H1 (cell line): ENCODE measurements at regions not wholly inside any gene's neighbourhood (a gene's known extent, or its start where the extent isn't known, plus 50 kb on each side); places are given as distances from the start of the nearest gene placed in this dataset.

ENCODE experiments used
- CTCF ChIA-PET: fragments of 300-600 bp; sonication (Branson Sonifier 250); formaldehyde crosslinking; loops from one replicate; lab custom pipeline; 2021; ENCODE audit not compliant: partially characterized antibody; lab: Charles Lee
- POLR2A ChIA-PET: fragments of 300-600 bp; sonication (Branson Sonifier 250); formaldehyde crosslinking; loops from one replicate; lab custom pipeline; 2021; ENCODE audit warnings: inconsistent platforms; ENCODE audit not compliant: partially characterized antibody; lab: Charles Lee
- DNase-seq, 2 experiments: peaks; one replicate each; pipeline versions ENCODE4 v3.0.0 to v3.0.0-alpha.2; 2010 to 2022; ENCODE audit warnings: low spot score in 2 of 2, low read depth in 1 of 2, mixed read lengths in 1 of 2
- FAIRE-seq: peaks from 2 replicates; lab custom pipeline; 2011; peaks lifted over from hg19 to GRCh38; lab: Jason Lieb, UNC
- H2AFZ ChIP-seq: 2 replicates; pipeline ENCODE4 v1.8.1; 2012; ENCODE audit warnings: low read length, inconsistent platforms
- H2AK5ac ChIP-seq: 2 replicates; pipeline ENCODE4 v1.6.1; 2013; ENCODE audit warnings: low read depth, low read length
- H2BK120ac ChIP-seq: replicated peaks from 2 replicates; pipeline ENCODE3; 2013; ENCODE audit warnings: low read depth, low read length, inconsistent platforms
- H2BK12ac ChIP-seq: 2 replicates; pipeline ENCODE4 v1.6.1; 2013; ENCODE audit warnings: low read depth, low read length
- H2BK15ac ChIP-seq: 2 replicates; pipeline ENCODE4 v1.6.1; 2013; ENCODE audit warnings: low read length
- H2BK20ac ChIP-seq: 2 replicates; pipeline ENCODE4 v1.6.1; 2013; ENCODE audit warnings: low read length
- H2BK5ac ChIP-seq: 2 replicates; pipeline ENCODE4 v1.6.1; 2013; ENCODE audit warnings: low read depth, low read length
- H3K14ac ChIP-seq: 2 replicates; pipeline ENCODE4 v1.6.1; 2013; ENCODE audit warnings: inconsistent platforms; ENCODE audit not compliant: insufficient read length
- H3K18ac ChIP-seq: 2 replicates; pipeline ENCODE4 v1.6.1; 2013; ENCODE audit warnings: low read length; ENCODE audit errors: extremely low read depth
- H3K23ac ChIP-seq: 2 replicates; pipeline ENCODE4 v1.6.1; 2013; ENCODE audit warnings: inconsistent platforms; ENCODE audit not compliant: insufficient read length
- H3K23me2 ChIP-seq: 2 replicates; pipeline ENCODE4 v1.6.1; 2013; ENCODE audit warnings: low read depth, low read length
- H3K27ac ChIP-seq: 2 replicates; pipeline ENCODE4 v1.6.1; 2011; ENCODE audit warnings: low read depth, low read length, inconsistent platforms
- H3K27me3 ChIP-seq, 4 experiments: replicated peaks in 1 of 4; 1 replicate in 1 of 4; 2 replicates in 3 of 4; pipeline versions ENCODE4 v1.6.1 to v1.8.1; 2011 to 2013; ENCODE audit warnings: low read length in 3 of 4, mild to moderate bottlenecking in 3 of 4, inconsistent platforms in 2 of 4, mixed read lengths in 2 of 4, moderate library complexity in 1 of 4; ENCODE audit not compliant: control insufficient read depth in 3 of 4, insufficient read depth in 3 of 4; ENCODE audit errors: extremely low read depth in 1 of 4
- H3K36me3 ChIP-seq, 4 experiments: 2 replicates each; pipeline versions ENCODE4 v1.6.1 to v1.8.1; 2011 to 2013; ENCODE audit warnings: mild to moderate bottlenecking in 4 of 4, low read length in 3 of 4, moderate library complexity in 2 of 4, control low read depth in 1 of 4, inconsistent platforms in 1 of 4; ENCODE audit not compliant: insufficient read depth in 4 of 4, control insufficient read depth in 2 of 4
- H3K4ac ChIP-seq: replicated peaks from 2 replicates; pipeline ENCODE3; 2013; ENCODE audit warnings: low read length, low read depth, mixed read lengths, inconsistent platforms; ENCODE audit not compliant: insufficient read length
- H3K4me1 ChIP-seq, 4 experiments: replicated peaks in 1 of 4; 1 replicate in 1 of 4; 2 replicates in 3 of 4; pipeline versions ENCODE4 v1.6.1 to v1.8.1; 2011 to 2013; ENCODE audit warnings: low read length in 3 of 4, inconsistent platforms in 2 of 4, mixed read lengths in 1 of 4; ENCODE audit not compliant: insufficient read depth in 4 of 4, control insufficient read depth in 3 of 4
- H3K4me2 ChIP-seq, 2 experiments: 2 replicates each; pipeline versions ENCODE4 v1.6.1 to v1.8.1; 2011 to 2013; ENCODE audit warnings: low read depth in 2 of 2, low read length in 2 of 2, control low read depth in 1 of 2, inconsistent platforms in 1 of 2, mild to moderate bottlenecking in 1 of 2; ENCODE audit not compliant: insufficient read depth in 1 of 2
- H3K4me3 ChIP-seq, 4 experiments: fragments of 200-600, 300-600 bp in 1 of 4; sonication (generic), shearing (Covaris generic), sonication (Bioruptor Twin) in 1 of 4; 2 replicates each; pipeline versions ENCODE4 v1.5.1 to v1.8.1; 2011 to 2016; ENCODE audit warnings: low read length in 4 of 4, low read depth in 3 of 4, control low read depth in 2 of 4, inconsistent platforms in 2 of 4, mild to moderate bottlenecking in 2 of 4, mixed read lengths in 1 of 4, moderate library complexity in 1 of 4; ENCODE audit not compliant: insufficient read depth in 2 of 4; ENCODE audit errors: extremely low read depth in 1 of 4
- H3K56ac ChIP-seq: replicated peaks from 2 replicates; pipeline ENCODE3; 2013; ENCODE audit warnings: low read depth, mild to moderate bottlenecking, mixed read lengths, low read length, inconsistent platforms; ENCODE audit not compliant: insufficient read length
- H3K79me1 ChIP-seq: 2 replicates; pipeline ENCODE4 v1.6.1; 2013; ENCODE audit warnings: low read depth, low read length, control low read depth
- H3K79me2 ChIP-seq, 2 experiments: 2 replicates each; pipeline versions ENCODE4 v1.6.1 to v1.8.1; 2012 to 2013; ENCODE audit warnings: low read length in 2 of 2, mild to moderate bottlenecking in 2 of 2, inconsistent platforms in 1 of 2; ENCODE audit not compliant: insufficient read depth in 2 of 2, control insufficient read depth in 1 of 2
- H3K9ac ChIP-seq, 4 experiments: replicated peaks in 1 of 4; 1 replicate in 1 of 4; 2 replicates in 3 of 4; pipeline versions ENCODE4 v1.6.1 to v1.8.1; 2011 to 2013; ENCODE audit warnings: low read depth in 3 of 4, low read length in 3 of 4, control low read depth in 2 of 4, mild to moderate bottlenecking in 2 of 4, moderate library complexity in 2 of 4, inconsistent platforms in 1 of 4; ENCODE audit errors: extremely low read depth in 1 of 4
- H3K9me3 ChIP-seq, 2 experiments: 2 replicates each; pipeline versions ENCODE4 v1.6.1 to v1.8.1; 2012 to 2013; ENCODE audit warnings: mild to moderate bottlenecking in 2 of 2, moderate library complexity in 2 of 2, control low read depth in 1 of 2, inconsistent platforms in 1 of 2, low read depth in 1 of 2, low read length in 1 of 2, mixed read lengths in 1 of 2; ENCODE audit not compliant: insufficient read depth in 2 of 2
- H4K20me1 ChIP-seq, 2 experiments: replicated peaks in 1 of 2; 2 replicates each; pipeline versions ENCODE3 to v1.8.1; 2011 to 2013; ENCODE audit warnings: inconsistent platforms in 2 of 2, low read length in 2 of 2, mild to moderate bottlenecking in 1 of 2; ENCODE audit not compliant: insufficient read depth in 2 of 2, control insufficient read depth in 1 of 2
- H4K5ac ChIP-seq: 2 replicates; pipeline ENCODE4 v1.6.1; 2013; ENCODE audit warnings: low read length, low read depth, mixed read lengths, inconsistent platforms; ENCODE audit not compliant: insufficient read length
- H4K8ac ChIP-seq: 2 replicates; pipeline ENCODE4 v1.8.0; 2013; ENCODE audit warnings: mild to moderate bottlenecking, moderate library complexity, low read length, inconsistent platforms; ENCODE audit not compliant: insufficient read depth; ENCODE audit errors: extremely low read depth
- H4K91ac ChIP-seq: replicated peaks from 2 replicates; pipeline ENCODE3; 2013; ENCODE audit warnings: low read length, mixed read lengths, inconsistent platforms; ENCODE audit not compliant: insufficient read length
- BACH1 ChIP-seq: IDR thresholded peaks from 2 replicates; pipeline ENCODE4 v1.6.1; 2012; ENCODE audit warnings: low read length, improper control_type of control experiment
- BRCA1 ChIP-seq: IDR thresholded peaks from 2 replicates; pipeline ENCODE4 v1.6.1; 2012; ENCODE audit warnings: low read depth, low read length, improper control_type of control experiment
- CHD2 ChIP-seq: IDR thresholded peaks from 2 replicates; pipeline ENCODE4 v1.6.1; 2012; ENCODE audit warnings: low read length, improper control_type of control experiment
- EZH2 ChIP-seq: fragments of 200-600 bp; sonication (generic); IDR thresholded peaks from 2 replicates; pipeline ENCODE4 v1.7.1; 2012; ENCODE audit warnings: low read depth, mild to moderate bottlenecking, moderate library complexity, low read length, inconsistent platforms; ENCODE audit not compliant: severe bottlenecking
- JUN ChIP-seq: IDR thresholded peaks from 2 replicates; pipeline ENCODE4 v1.6.1; 2011; ENCODE audit warnings: low read depth, mild to moderate bottlenecking, improper control_type of control experiment, low read length
- JUND ChIP-seq: IDR thresholded peaks from 2 replicates; pipeline ENCODE4 v1.6.1; 2011; ENCODE audit warnings: mild to moderate bottlenecking, improper control_type of control experiment, low read length
- KDM1A ChIP-seq: fragments of 200-600, 300-600 bp; sonication (generic); IDR thresholded peaks from 2 replicates; pipeline ENCODE4 v1.7.1; 2016; ENCODE audit warnings: mild to moderate bottlenecking, low read length, borderline replicate concordance
- KDM5A ChIP-seq: fragments of 200-600 bp; IDR thresholded peaks from 2 replicates; pipeline ENCODE4 v1.7.1; 2012; ENCODE audit warnings: mild to moderate bottlenecking, low read length, inconsistent platforms, mixed read lengths
- NRF1 ChIP-seq: IDR thresholded peaks from 2 replicates; pipeline ENCODE4 v1.6.1; 2011; ENCODE audit warnings: mild to moderate bottlenecking, low read depth, low read length, improper control_type of control experiment
- PHF8 ChIP-seq: fragments of 200-600 bp; sonication (generic); conservative IDR thresholded peaks from 2 replicates; pipeline ENCODE4 v1.7.1; 2012; ENCODE audit warnings: low read depth, mild to moderate bottlenecking, inconsistent platforms, low read length, moderate library complexity
- RFX5 ChIP-seq: IDR thresholded peaks from 2 replicates; pipeline ENCODE4 v1.6.1; 2011; ENCODE audit warnings: low read depth, low read length, improper control_type of control experiment, borderline replicate concordance
- SIX5 ChIP-seq: IDR thresholded peaks from 2 replicates; pipeline ENCODE4 v1.6.1; 2011; ENCODE audit warnings: mild to moderate bottlenecking, low read depth, low read length
- SP2 ChIP-seq: IDR thresholded peaks from 2 replicates; pipeline ENCODE4 v1.6.1; 2012; ENCODE audit warnings: mild to moderate bottlenecking, low read length, inconsistent platforms
- SRF ChIP-seq: IDR thresholded peaks from 2 replicates; pipeline ENCODE4 v1.6.1; 2011; ENCODE audit warnings: mild to moderate bottlenecking, low read depth, low read length, moderate library complexity
- TAF1 ChIP-seq: IDR thresholded peaks from 2 replicates; pipeline ENCODE4 v1.6.1; 2011; ENCODE audit warnings: mild to moderate bottlenecking, low read depth, low read length
- WGBS, 2 experiments: shearing (Covaris generic) in 1 of 2; methylation state at CpG; one replicate each; pipeline versions ENCODE4 v1.1.6 to v1.1.7; 2013 to 2015; ENCODE audit warnings: low lambda C conversion rate in 2 of 2, mixed read lengths in 2 of 2, inconsistent platforms in 1 of 2, low coverage in 1 of 2, missing lambda C conversion rate in 1 of 2; ENCODE audit not compliant: insufficient replicate concordance in 2 of 2, insufficient coverage in 1 of 2, insufficient read length in 1 of 2; ENCODE audit errors: extremely low coverage in 1 of 2, missing lambda C conversion rate in 1 of 2; 5-methylcytosine and 5-hydroxymethylcytosine counted together
- TF ChIP-seq, protein P1 (sequence below): IDR thresholded peaks from 2 replicates; pipeline ENCODE4 v1.6.1; 2012; ENCODE audit warnings: inconsistent platforms

DNA sequence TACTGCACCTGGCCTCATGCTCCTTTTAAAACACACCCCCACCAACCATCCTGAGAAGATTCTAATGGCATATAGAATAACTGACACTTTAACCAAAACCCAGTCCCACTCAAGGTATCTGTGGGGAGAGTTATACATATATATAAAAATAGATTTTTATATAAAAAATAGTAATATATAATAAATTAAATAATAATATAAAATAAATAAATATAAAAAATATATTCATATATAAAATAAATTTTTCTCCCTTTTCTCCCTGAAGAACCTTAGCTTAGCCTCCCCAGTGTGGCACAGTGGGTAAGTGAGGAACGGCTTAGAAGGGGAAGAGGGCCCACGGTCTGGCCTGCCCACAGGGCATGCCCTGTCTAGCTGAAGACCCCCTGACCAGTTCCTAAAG, 51.1 kb upstream of the SSBP2 start:
- CTCF ChIA-PET: interaction anchor here (0.7 kb wide), 1 partner anchor 8 kb away, joined by 3 read pairs; no protein-coding TSS in a partner anchor
- 100% methylated on average over 2 of the region's 2 CpGs; no CpG with 5 or more reads in 1 of the 2 experiments for WGBS, 2 experiments
- H3K79me1 ChIP-seq: no peaks in the 10 kb centered on the region
- POLR2A ChIA-PET: no interaction called here
- H2BK120ac ChIP-seq: no peak overlapping the region
- H3K23me2 ChIP-seq: peaks cover 3% of the 10 kb centered on the region; the same call in 1 of the 2 replicates
- no peak overlapping the region for H2BK12ac ChIP-seq
- H4K5ac ChIP-seq: no peak overlapping the region
- no peak overlapping the region for H2BK15ac ChIP-seq
- no peak overlapping the region for H3K4me3 ChIP-seq
- DNase-seq (no peak), FAIRE-seq (no peak)
- H4K20me1 ChIP-seq: no peaks in the 10 kb centered on the region
- H2BK20ac ChIP-seq: no peak overlapping the region
- no peak overlapping the region for H3K9ac ChIP-seq
- H3K4me2 ChIP-seq: no peak overlapping the region
- no peak overlapping the region for H2BK5ac ChIP-seq
- no peaks in the 10 kb centered on the region for H3K27me3 ChIP-seq
- no peak overlapping the region for H3K18ac ChIP-seq
- H3K9me3 ChIP-seq: no peaks in the 10 kb centered on the region
- peaks cover 0 to 3% (median 0%) of the 10 kb centered on the region in 4 experiments; a peak in 1 of 7 replicates for H3K4me1 ChIP-seq
- no peak overlapping the region for H2AK5ac ChIP-seq
- no peaks in the 10 kb centered on the region for H3K36me3 ChIP-seq
- H4K8ac ChIP-seq: no peak overlapping the region
- no peaks in the 10 kb centered on the region for H3K79me2 ChIP-seq
- H3K4ac ChIP-seq: no peak overlapping the region
- no peak overlapping the region for H3K23ac ChIP-seq
- H3K27ac ChIP-seq: no peak overlapping the region
- H2AFZ ChIP-seq: no peak overlapping the region
- H4K91ac ChIP-seq: no peak overlapping the region
- no peak overlapping the region for H3K56ac ChIP-seq
- no peak overlapping the region for H3K14ac ChIP-seq
- TF ChIP-seq BACH1 (no peak), TAF1 (no peak), RFX5 (no peak), EZH2 (no peak), NRF1 (no peak), BRCA1 (no peak), SIX5 (no peak), JUN (no peak), JUND (no peak), KDM5A (no peak), SRF (no peak), PHF8 (no peak), SP2 (no peak), CHD2 (no peak), KDM1A (no peak)
- TF ChIP-seq, protein P1, sequence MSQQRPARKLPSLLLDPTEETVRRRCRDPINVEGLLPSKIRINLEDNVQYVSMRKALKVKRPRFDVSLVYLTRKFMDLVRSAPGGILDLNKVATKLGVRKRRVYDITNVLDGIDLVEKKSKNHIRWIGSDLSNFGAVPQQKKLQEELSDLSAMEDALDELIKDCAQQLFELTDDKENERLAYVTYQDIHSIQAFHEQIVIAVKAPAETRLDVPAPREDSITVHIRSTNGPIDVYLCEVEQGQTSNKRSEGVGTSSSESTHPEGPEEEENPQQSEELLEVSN: no peak
